ENCODE measurements at regions not wholly inside any gene's neighbourhood (a gene's known extent, or its start where the extent isn't known, plus 50 kb on each side); places are given as distances from the start of the nearest gene placed in this dataset.

GRCh38 chr2:226655871-226656270 is 143.7 kb downstream of the IRS1 start:
- FAIRE-seq (no peak), DNase-seq (ENCODE audit: low spot score in 2 of 2) (no peak)

- DNase-seq (ENCODE audit: low spot score in 2 of 2) (no peak), FAIRE-seq (no peak)
Observed at GRCh38 chr2:226652983-226653765, 146.4 kb downstream of the IRS1 start.

- DNase-seq (ENCODE audit: low spot score in 2 of 2): no peak
- no peak for FAIRE-seq
Observed at GRCh38 chr2:226652369-226652768, 147.3 kb downstream of the IRS1 start.

- no peak for FAIRE-seq
- peak; percentile 18 to 50 for DNase-seq (ENCODE audit: low spot score in 2 of 2)
Observed at GRCh38 chr2:226649871-226650660, 149.6 kb downstream of the IRS1 start.

GRCh38 chr2:226649201-226649600 is 150.4 kb downstream of the IRS1 start:
- no peak for DNase-seq (ENCODE audit: low spot score in 2 of 2)
- no peak for FAIRE-seq

- no peak for FAIRE-seq
- DNase-seq (ENCODE audit: low spot score in 2 of 2): no peak
Observed at GRCh38 chr2:226647621-226648518, 151.8 kb downstream of the IRS1 start.

- FAIRE-seq: no peak
- no peak for DNase-seq (ENCODE audit: low spot score in 2 of 2)
Observed at GRCh38 chr2:226644399-226644865, 155.2 kb downstream of the IRS1 start.

GRCh38 chr2:226643946-226644282 is 155.7 kb downstream of the IRS1 start:
- no peak for DNase-seq (ENCODE audit: low spot score in 2 of 2)
- FAIRE-seq: no peak

- no peak for DNase-seq (ENCODE audit: low spot score in 2 of 2)
- no peak for FAIRE-seq
Observed at GRCh38 chr2:226643030-226643945, 156.3 kb downstream of the IRS1 start.

GRCh38 chr2:226641008-226641407 is 158.6 kb downstream of the IRS1 start:
- no peak for DNase-seq (ENCODE audit: low spot score in 2 of 2)
- no peak for FAIRE-seq

GRCh38 chr2:226640501-226640900 is 159.1 kb downstream of the IRS1 start:
- no peak for FAIRE-seq
- DNase-seq (ENCODE audit: low spot score in 2 of 2): no peak

GRCh38 chr2:226639550-226639949 is 160.1 kb downstream of the IRS1 start:
- no peak for DNase-seq (ENCODE audit: low spot score in 2 of 2)
- no peak for FAIRE-seq

GRCh38 chr2:226638576-226638975 is 161.0 kb downstream of the IRS1 start:
- DNase-seq (ENCODE audit: low spot score in 2 of 2) (no peak), FAIRE-seq (no peak)

- no peak for FAIRE-seq
Observed at GRCh38 chr2:226637383-226637782, 162.2 kb downstream of the IRS1 start.

GRCh38 chr2:226636586-226636985 is 163.0 kb downstream of the IRS1 start:
- no peak for DNase-seq (ENCODE audit: low spot score in 2 of 2)
- no peak for FAIRE-seq

More at GRCh38 chr2:226637383-226637782, 162.2 kb downstream of the IRS1 start:
- DNase-seq (ENCODE audit: low spot score in 2 of 2): no peak

GRCh38 chr2:226634943-226635604 is 164.5 kb downstream of the IRS1 start:
- DNase-seq (ENCODE audit: low spot score in 2 of 2) (no peak), FAIRE-seq (no peak)

- no peak for DNase-seq (ENCODE audit: low spot score in 2 of 2)
- FAIRE-seq: no peak
Observed at GRCh38 chr2:226631671-226632070, 167.9 kb downstream of the IRS1 start.

- FAIRE-seq: no peak
- no peak for DNase-seq (ENCODE audit: low spot score in 2 of 2)
Observed at GRCh38 chr2:226631187-226631586, 168.4 kb downstream of the IRS1 start.

- DNase-seq (ENCODE audit: low spot score in 2 of 2) (no peak), FAIRE-seq (no peak)
Observed at GRCh38 chr2:226625946-226626345, 173.7 kb downstream of the IRS1 start.
